WTC11 (cell line): ENCODE measurements at regions not wholly inside any gene's neighbourhood (a gene's known extent, or its start where the extent isn't known, plus 50 kb on each side); places are given as distances from the start of the nearest gene placed in this dataset.

ENCODE experiments used
- ATAC-seq: fragments of 200-7000 bp; cut with Tn5 transposase; 2 replicates; pipeline ENCODE4 v1.10.0; 2021; ENCODE audit warnings: mild to moderate bottlenecking, moderate library complexity
- CTCF ChIA-PET: fragments of 300-600 bp; sonication (Branson Sonifier 250); formaldehyde crosslinking; loops from one replicate; lab custom pipeline; 2021; ENCODE audit warnings: antibody characterized with exemption; lab: Charles Lee
- POLR2A ChIA-PET: fragments of 350-600 bp; sonication (Branson Sonifier 250); formaldehyde crosslinking; loops from one replicate; lab custom pipeline; 2021; ENCODE audit warnings: antibody characterized with exemption; lab: Charles Lee
- DNase-seq: peaks from one replicate; pipeline ENCODE4 v3.0.0; 2021; ENCODE audit warnings: low spot score
- H3K27ac Mint-ChIP-seq: 2 replicates; pipeline ENCODE4 v1.8.0; 2021; ENCODE audit warnings: mixed read lengths
- H3K27me3 Mint-ChIP-seq: 2 replicates; pipeline ENCODE4 v1.8.0; 2021; ENCODE audit warnings: low read depth, mild to moderate bottlenecking, moderate library complexity, mixed read lengths
- H3K36me3 Mint-ChIP-seq: 2 replicates; pipeline ENCODE4 v1.8.0; 2021; ENCODE audit warnings: mixed read lengths
- H3K4me1 Mint-ChIP-seq: 2 replicates; pipeline ENCODE4 v1.8.0; 2022; ENCODE audit warnings: mixed read lengths
- H3K4me3 Mint-ChIP-seq: 2 replicates; pipeline ENCODE4 v1.8.0; 2021; ENCODE audit warnings: mild to moderate bottlenecking, moderate library complexity, mixed read lengths
- H3K9me3 Mint-ChIP-seq: 2 replicates; pipeline ENCODE4 v1.8.0; 2021; ENCODE audit warnings: mixed read lengths
- ARID4B ChIP-seq: sonication (generic); formaldehyde crosslinking; IDR thresholded peaks from 2 replicates; pipeline ENCODE4 v1.8.0; 2023; ENCODE audit warnings: missing genetic modification reagents, mild to moderate bottlenecking, borderline replicate concordance
- ATF1 ChIP-seq: sonication (generic); formaldehyde crosslinking; IDR thresholded peaks from 2 replicates; pipeline ENCODE4 v1.8.1; 2023; ENCODE audit warnings: mild to moderate bottlenecking, moderate library complexity, missing genetic modification reagents
- ATF3 ChIP-seq: sonication (generic); formaldehyde crosslinking; conservative IDR thresholded peaks from 2 replicates; pipeline ENCODE4 v1.8.1; 2022; ENCODE audit warnings: mild to moderate bottlenecking, missing genetic modification reagents
- ATF6 ChIP-seq: sonication (generic); formaldehyde crosslinking; IDR thresholded peaks from 2 replicates; pipeline ENCODE4 v1.8.1; 2023; ENCODE audit warnings: mild to moderate bottlenecking, missing genetic modification reagents
- CBFB ChIP-seq: sonication (generic); formaldehyde crosslinking; IDR thresholded peaks from 2 replicates; pipeline ENCODE4 v1.8.1; 2022; ENCODE audit warnings: mild to moderate bottlenecking, low read depth, missing genetic modification reagents
- ELF4 ChIP-seq: sonication (generic); formaldehyde crosslinking; IDR thresholded peaks from 2 replicates; pipeline ENCODE4 v1.8.1; 2022; ENCODE audit warnings: low read depth, mild to moderate bottlenecking, moderate library complexity, missing genetic modification reagents
- FOXP1 ChIP-seq: sonication (generic); formaldehyde crosslinking; IDR thresholded peaks from 2 replicates; pipeline ENCODE4 v1.8.0; 2022; ENCODE audit warnings: missing genetic modification reagents, mild to moderate bottlenecking, moderate library complexity, borderline replicate concordance
- GABPB1 ChIP-seq: sonication (generic); formaldehyde crosslinking; IDR thresholded peaks from 2 replicates; pipeline ENCODE4 v1.8.1; 2023; ENCODE audit warnings: mild to moderate bottlenecking, missing genetic modification reagents
- HMGXB4 ChIP-seq: sonication (generic); formaldehyde crosslinking; IDR thresholded peaks from 2 replicates; pipeline ENCODE4 v1.8.1; 2023; ENCODE audit warnings: mild to moderate bottlenecking, moderate library complexity, missing genetic modification reagents
- KAT7 ChIP-seq: sonication (generic); formaldehyde crosslinking; IDR thresholded peaks from 2 replicates; pipeline ENCODE4 v1.8.1; 2023; ENCODE audit warnings: missing genetic modification reagents, mild to moderate bottlenecking, borderline replicate concordance
- NR2C2 ChIP-seq: sonication (generic); formaldehyde crosslinking; IDR thresholded peaks from 2 replicates; pipeline ENCODE4 v1.8.0; 2022; ENCODE audit warnings: mild to moderate bottlenecking, missing genetic modification reagents
- RELA ChIP-seq: sonication (generic); formaldehyde crosslinking; IDR thresholded peaks from 2 replicates; pipeline ENCODE4 v1.8.1; 2022; ENCODE audit warnings: missing genetic modification reagents, mild to moderate bottlenecking, borderline replicate concordance
- SMAD3 ChIP-seq: sonication (generic); formaldehyde crosslinking; IDR thresholded peaks from 2 replicates; pipeline ENCODE4 v1.8.0; 2022; ENCODE audit warnings: missing genetic modification reagents, mild to moderate bottlenecking, borderline replicate concordance
- STAT6 ChIP-seq: sonication (generic); formaldehyde crosslinking; conservative IDR thresholded peaks from 2 replicates; pipeline ENCODE4 v1.8.1; 2023; ENCODE audit warnings: mild to moderate bottlenecking, low read depth, missing genetic modification reagents, moderate library complexity
- USF1 ChIP-seq: sonication (generic); formaldehyde crosslinking; IDR thresholded peaks from 2 replicates; pipeline ENCODE4 v1.8.0; 2022; ENCODE audit warnings: mild to moderate bottlenecking, missing genetic modification reagents
- USF2 ChIP-seq: sonication (generic); formaldehyde crosslinking; IDR thresholded peaks from 2 replicates; pipeline ENCODE4 v1.8.1; 2023; ENCODE audit warnings: mild to moderate bottlenecking, missing genetic modification reagents, moderate library complexity
- ZBTB21 ChIP-seq: sonication (generic); formaldehyde crosslinking; IDR thresholded peaks from 2 replicates; pipeline ENCODE4 v1.8.1; 2023; ENCODE audit warnings: mild to moderate bottlenecking, missing genetic modification reagents, borderline replicate concordance
- ZNF219 ChIP-seq: sonication (generic); formaldehyde crosslinking; IDR thresholded peaks from 2 replicates; pipeline ENCODE4 v1.8.0; 2023; ENCODE audit warnings: missing genetic modification reagents, mild to moderate bottlenecking, borderline replicate concordance
- ZNF263 ChIP-seq: sonication (generic); formaldehyde crosslinking; IDR thresholded peaks from 2 replicates; pipeline ENCODE4 v1.8.1; 2022; ENCODE audit warnings: low read depth, mild to moderate bottlenecking, moderate library complexity, missing genetic modification reagents
- ZNF416 ChIP-seq: fragments of 250-450 bp; sonication (Bioruptor Pico); IDR thresholded peaks from 2 replicates; pipeline ENCODE4 v1.9.0; 2021; ENCODE audit warnings: mild to moderate bottlenecking, inconsistent platforms
- ZSCAN18 ChIP-seq: fragments of 250-450 bp; sonication (Bioruptor Pico); IDR thresholded peaks from 2 replicates; pipeline ENCODE4 v2.1.2; 2022; ENCODE audit warnings: mild to moderate bottlenecking, moderate library complexity

- Mint-ChIP-seq H3K9me3 (peaks cover 12% of the 10 kb centered on the region), H3K36me3 (peaks cover 6% of the 10 kb centered on the region), H3K27ac (no peak overlapping the region), H3K4me3 (no peak overlapping the region), H3K4me1 (0 out of 2 replicates have a peak, but pooled peaks cover 3% of the 10 kb centered on the region), H3K27me3 (no peaks in the 10 kb centered on the region)
- DNase-seq = no peak
- TF ChIP-seq ATF1 (CRISPR knock-in tag) (no peak), ZBTB21 (no peak), NR2C2 (no peak), ELF4 (no peak), USF1 (CRISPR knock-in tag) (no peak), RELA (CRISPR knock-in tag) (no peak), HMGXB4 (CRISPR knock-in tag) (no peak), CBFB (CRISPR knock-in tag) (no peak), ZNF219 (no peak), ARID4B (no peak), ZNF263 (CRISPR knock-in tag) (no peak)
- POLR2A ChIA-PET = no interaction called here
- CTCF ChIA-PET = no interaction called here
- ATAC-seq = no peak
These were observed 704.4 kb downstream of the PCDH19 start for GRCh38 chrX:99705701-99706100.

- no peak overlapping the region for H3K27ac Mint-ChIP-seq
- H3K36me3 Mint-ChIP-seq = peaks cover 2% of the 10 kb centered on the region
- ATAC-seq = no peak
- no peak for DNase-seq
- H3K9me3 Mint-ChIP-seq = no peaks in the 10 kb centered on the region
- peaks cover 7% of the 10 kb centered on the region for H3K4me1 Mint-ChIP-seq
- ChIA-PET POLR2A (no interaction called here), CTCF (interaction anchor here (1.1 kb wide), 1 partner anchor 255 kb away, joined by 5 read pairs; no protein-coding TSS in a partner anchor)
- H3K27me3 Mint-ChIP-seq = no peaks in the 10 kb centered on the region
- no peak overlapping the region for H3K4me3 Mint-ChIP-seq
- TF ChIP-seq FOXP1 (CRISPR knock-in tag) (no peak), ATF1 (CRISPR knock-in tag) (no peak), ATF3 (CRISPR knock-in tag) (no peak), STAT6 (CRISPR knock-in tag) (no peak), ATF6 (CRISPR knock-in tag) (no peak), GABPB1 (CRISPR knock-in tag) (no peak), NR2C2 (no peak), KAT7 (CRISPR knock-in tag) (no peak), ZNF416 (no peak), SMAD3 (CRISPR knock-in tag) (no peak), ZSCAN18 (CRISPR knock-in tag) (no peak), USF2 (CRISPR knock-in tag) (no peak)
These were observed 706.6 kb downstream of the PCDH19 start for GRCh38 chrX:99703473-99703872.
